Peyer's patch (tissue), 4 donors: ENCODE measurements at regions not wholly inside any gene's neighbourhood (a gene's known extent, or its start where the extent isn't known, plus 50 kb on each side); places are given as distances from the start of the nearest gene placed in this dataset.

Experiments used
- POLR2A ChIP-seq, 2 donors: fragments of 450-650 bp; IDR thresholded peaks; one replicate each; pipeline ENCODE4 v1.5.1; 2017; ENCODE audit warnings: antibody characterized with exemption in 2 of 2, mild to moderate bottlenecking in 2 of 2, moderate library complexity in 2 of 2
- TF ChIP-seq, protein P1 (sequence below), 6 experiments: fragments of 450-650 bp in 4 of 6; fragments of 200-600 bp in 2 of 6; sonication (generic) in 1 of 6; IDR thresholded peaks; one replicate each; pipeline ENCODE4 v1.5.1; 2017 to 2019; ENCODE audit warnings: antibody characterized with exemption in 6 of 6, mild to moderate bottlenecking in 3 of 6, moderate library complexity in 1 of 6

DNA sequence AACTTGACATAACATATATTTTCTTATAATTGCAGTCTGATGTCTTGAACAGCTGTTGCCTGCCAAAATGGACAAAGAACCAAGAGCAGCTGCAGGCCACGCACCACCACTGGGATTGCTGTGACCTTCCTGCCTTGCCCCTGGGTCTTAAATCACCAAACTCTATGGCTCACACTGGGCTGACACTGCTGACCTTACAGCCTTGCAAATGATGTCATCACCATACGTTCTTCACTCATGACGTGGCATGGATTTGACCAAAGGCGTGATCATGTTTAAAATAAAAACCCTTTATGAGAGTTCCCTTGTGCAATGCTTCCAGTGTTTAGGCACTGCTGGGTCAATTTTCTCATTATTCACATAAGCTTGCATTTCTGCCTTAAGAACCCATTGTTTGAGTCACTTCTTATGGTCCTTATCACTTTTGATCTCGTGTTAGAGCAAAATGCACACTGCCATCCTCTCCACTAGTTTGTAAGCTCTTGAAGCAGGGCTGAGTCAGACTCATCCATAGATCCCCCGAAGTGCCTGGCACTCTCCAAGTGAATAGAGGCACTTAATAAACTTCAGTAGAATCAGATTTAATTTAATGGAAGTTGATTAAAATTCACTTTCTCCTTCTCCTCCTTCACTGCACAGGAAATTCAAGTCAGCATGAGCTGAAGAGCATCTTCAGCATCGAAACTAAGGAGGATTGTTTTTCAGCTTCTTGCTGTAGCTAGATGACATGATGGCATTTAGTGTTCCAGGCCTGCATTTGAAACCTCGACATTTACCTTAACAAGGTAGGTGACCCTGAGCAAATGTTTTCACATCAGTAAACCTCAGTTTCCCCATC is 132.4 kb upstream of the PZP start:
- TF ChIP-seq POLR2A (IDR thresholded peaks at IDR 0.05), result no peak
- TF ChIP-seq, protein P1, sequence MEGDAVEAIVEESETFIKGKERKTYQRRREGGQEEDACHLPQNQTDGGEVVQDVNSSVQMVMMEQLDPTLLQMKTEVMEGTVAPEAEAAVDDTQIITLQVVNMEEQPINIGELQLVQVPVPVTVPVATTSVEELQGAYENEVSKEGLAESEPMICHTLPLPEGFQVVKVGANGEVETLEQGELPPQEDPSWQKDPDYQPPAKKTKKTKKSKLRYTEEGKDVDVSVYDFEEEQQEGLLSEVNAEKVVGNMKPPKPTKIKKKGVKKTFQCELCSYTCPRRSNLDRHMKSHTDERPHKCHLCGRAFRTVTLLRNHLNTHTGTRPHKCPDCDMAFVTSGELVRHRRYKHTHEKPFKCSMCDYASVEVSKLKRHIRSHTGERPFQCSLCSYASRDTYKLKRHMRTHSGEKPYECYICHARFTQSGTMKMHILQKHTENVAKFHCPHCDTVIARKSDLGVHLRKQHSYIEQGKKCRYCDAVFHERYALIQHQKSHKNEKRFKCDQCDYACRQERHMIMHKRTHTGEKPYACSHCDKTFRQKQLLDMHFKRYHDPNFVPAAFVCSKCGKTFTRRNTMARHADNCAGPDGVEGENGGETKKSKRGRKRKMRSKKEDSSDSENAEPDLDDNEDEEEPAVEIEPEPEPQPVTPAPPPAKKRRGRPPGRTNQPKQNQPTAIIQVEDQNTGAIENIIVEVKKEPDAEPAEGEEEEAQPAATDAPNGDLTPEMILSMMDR (IDR thresholded peaks at IDR 0.05), result no peak
